Retinal pigment epithelial cell (primary cell): ENCODE measurements at regions not wholly inside any gene's neighbourhood (a gene's known extent, or its start where the extent isn't known, plus 50 kb on each side); places are given as distances from the start of the nearest gene placed in this dataset.

ENCODE experiments used
- DNase-seq: peaks from one replicate; pipeline ENCODE4 v3.0.0-alpha.2; 2010; ENCODE audit warnings: low read depth
- H3K4me3 ChIP-seq: 2 replicates; pipeline ENCODE4 v1.5.1; 2011; ENCODE audit warnings: mild to moderate bottlenecking, low read length, control low read depth, moderate library complexity
- CTCF ChIP-seq: conservative IDR thresholded peaks from 2 replicates; pipeline ENCODE4 v1.5.1; 2011; ENCODE audit warnings: low read depth, low read length, control low read depth, inconsistent platforms

- TF ChIP-seq CTCF, result no peak
- no peak overlapping the region for H3K4me3 ChIP-seq
- DNase-seq, result no peak
Measured at GRCh38 chr5:92332039-92332438, 948.9 kb upstream of the ARRDC3 start.

GRCh38 chr5:92330365-92330764, 947.2 kb upstream of the ARRDC3 start:
- DNase-seq, result no peak
- no peak for TF ChIP-seq CTCF
- H3K4me3 ChIP-seq, result no peak overlapping the region

GRCh38 chr5:92329759-92330158, 946.6 kb upstream of the ARRDC3 start:
- TF ChIP-seq CTCF, result no peak
- DNase-seq, result no peak
- no peak overlapping the region for H3K4me3 ChIP-seq

- no peak for DNase-seq
- H3K4me3 ChIP-seq, result no peak overlapping the region
- no peak for TF ChIP-seq CTCF
Measured at GRCh38 chr5:92328584-92329259, 945.6 kb upstream of the ARRDC3 start.

- DNase-seq, result no peak
- TF ChIP-seq CTCF, result no peak
- no peak overlapping the region for H3K4me3 ChIP-seq
Measured at GRCh38 chr5:92320446-92320845, 937.3 kb upstream of the ARRDC3 start.

- DNase-seq, result no peak
- no peak overlapping the region for H3K4me3 ChIP-seq
- TF ChIP-seq CTCF, result no peak
Measured at GRCh38 chr5:92313385-92313784, 930.3 kb upstream of the ARRDC3 start.

GRCh38 chr5:92309336-92309991, 926.3 kb upstream of the ARRDC3 start:
- DNase-seq, result no peak
- TF ChIP-seq CTCF, result peak; percentile 52
- no peak overlapping the region for H3K4me3 ChIP-seq
